Gastrocnemius medialis (tissue), 4 donors: ENCODE measurements at regions not wholly inside any gene's neighbourhood (a gene's known extent, or its start where the extent isn't known, plus 50 kb on each side); places are given as distances from the start of the nearest gene placed in this dataset.

Source experiments
- ATAC-seq, 2 donors: fragments of 150-250 bp; one replicate each; pipeline ENCODE4 v1.9.1; 2016
- DNase-seq, 2 donors: peaks; one replicate each; pipeline ENCODE4 v3.0.0-alpha.2; 2019
- H3K27ac ChIP-seq, 4 donors: fragments of 200-600 bp; sonication (generic); 1 replicate in 1 of 4; 2 replicates in 3 of 4; pipeline ENCODE4 v1.5.1; 2016 to 2018; ENCODE audit warnings: mild to moderate bottlenecking in 2 of 4, moderate library complexity in 1 of 4
- H3K27me3 ChIP-seq, 3 donors: fragments of 200-600 bp; sonication (generic) in 2 of 3; 1 replicate in 1 of 3; 2 replicates in 2 of 3; pipeline versions ENCODE4 v1.5.1 to v1.6.0; 2016 to 2019; ENCODE audit warnings: mild to moderate bottlenecking in 1 of 3, moderate library complexity in 1 of 3
- H3K36me3 ChIP-seq, 2 donors: fragments of 200-600 bp; sonication (generic) in 1 of 2; one replicate each; pipeline ENCODE4 v1.5.1; 2017 to 2018
- H3K4me1 ChIP-seq, 2 donors: fragments of 200-600 bp; sonication (generic) in 1 of 2; one replicate each; pipeline ENCODE4 v1.5.1; 2016 to 2017; ENCODE audit warnings: mild to moderate bottlenecking in 2 of 2
- H3K4me3 ChIP-seq, 4 donors: fragments of 200-600 bp; sonication (generic) in 3 of 4; 1 replicate in 1 of 4; 2 replicates in 3 of 4; pipeline ENCODE4 v1.5.1; 2016 to 2019; ENCODE audit warnings: mild to moderate bottlenecking in 2 of 4
- H3K9me3 ChIP-seq, 3 donors: fragments of 200-600 bp; sonication (generic) in 2 of 3; 1 replicate in 1 of 3; 2 replicates in 2 of 3; pipeline ENCODE4 v1.5.1; 2016 to 2019
- CTCF ChIP-seq, 5 experiments: fragments of 450-650 bp in 3 of 5; fragments of 200-600 bp in 2 of 5; sonication (generic) in 2 of 5; IDR thresholded peaks in 4 of 5; conservative IDR thresholded peaks in 1 of 5; 1 replicate in 4 of 5; 2 replicates in 1 of 5; pipeline ENCODE4 v1.5.1; 2016 to 2019; ENCODE audit warnings: antibody characterized with exemption in 5 of 5, mild to moderate bottlenecking in 3 of 5, moderate library complexity in 3 of 5
- POLR2A ChIP-seq, 2 donors: fragments of 450-650 bp; IDR thresholded peaks; one replicate each; pipeline ENCODE4 v1.6.1; 2017; ENCODE audit warnings: antibody characterized with exemption in 2 of 2, mild to moderate bottlenecking in 2 of 2, moderate library complexity in 2 of 2
- in situ Hi-C, 4 donors: fragments of 200-750 bp; cut with MboI; loops; one replicate each; pipeline versions ENCODE4 v1.15.0 to v1.8.0; 2017; ENCODE audit warnings: low sequenced_read_pairs in 4 of 4
- intact Hi-C: fragments of 100-400 bp; cut with DNase I; formaldehyde crosslinking; loops from one replicate; pipeline ENCODE4 v1.15.1; 2023; ENCODE audit warnings: low total_unique reads

GRCh38 chr3:55177749-55178148, 249.9 kb upstream of the LRTM1 start:
- Histone ChIP-seq H3K27ac (no peak overlapping the region), H3K27me3 (no peaks in the 10 kb centered on the region), H3K4me3 (no peak overlapping the region), H3K4me1 (peaks cover 0 to 5% of the 10 kb centered on the region in 2 donors), H3K9me3 (no peaks in the 10 kb centered on the region), H3K36me3 (no peaks in the 10 kb centered on the region)
- TF ChIP-seq CTCF (IDR thresholded peaks at IDR 0.05 in 4 of 5, conservative IDR thresholded peaks at IDR 0.05 in 1 of 5) = no peak
- TF ChIP-seq POLR2A (IDR thresholded peaks at IDR 0.05) = no peak
- in situ Hi-C loops (loop anchor here (5.0 to 25.0 kb wide), 5 partner anchors 223 to 333 kb away; no protein-coding TSS in a partner anchor), intact Hi-C loops (no loop called here)
- DNase-seq (no peak), ATAC-seq (no peak)

GRCh38 chr3:55175423-55175822, 247.6 kb upstream of the LRTM1 start:
- DNase-seq (no peak), ATAC-seq (no peak)
- intact Hi-C loops = no loop called here
- Histone ChIP-seq H3K27me3 (no peaks in the 10 kb centered on the region), H3K4me1 (peaks cover 0 to 5% of the 10 kb centered on the region in 2 donors), H3K4me3 (no peak overlapping the region), H3K27ac (no peak overlapping the region), H3K9me3 (no peaks in the 10 kb centered on the region), H3K36me3 (no peaks in the 10 kb centered on the region)
- TF ChIP-seq CTCF (IDR thresholded peaks at IDR 0.05 in 4 of 5, conservative IDR thresholded peaks at IDR 0.05 in 1 of 5) = no peak
- TF ChIP-seq POLR2A (IDR thresholded peaks at IDR 0.05) = no peak
- in situ Hi-C loops = loop anchor here (5.0 to 25.0 kb wide), 5 partner anchors 221 to 331 kb away; no protein-coding TSS in a partner anchor

GRCh38 chr3:55174747-55175146, 246.9 kb upstream of the LRTM1 start:
- Histone ChIP-seq H3K4me3 (no peak overlapping the region), H3K27ac (no peak overlapping the region), H3K9me3 (no peaks in the 10 kb centered on the region), H3K4me1 (peaks cover 0 to 5% of the 10 kb centered on the region in 2 donors), H3K27me3 (no peaks in the 10 kb centered on the region), H3K36me3 (no peaks in the 10 kb centered on the region)
- TF ChIP-seq CTCF (IDR thresholded peaks at IDR 0.05 in 4 of 5, conservative IDR thresholded peaks at IDR 0.05 in 1 of 5) = no peak
- TF ChIP-seq POLR2A (IDR thresholded peaks at IDR 0.05) = no peak
- no peak for DNase-seq
- ATAC-seq = peak in 1 of 2 donors; percentile 18
- intact Hi-C loops = no loop called here
- in situ Hi-C loops = loop anchor here (5.0 to 25.0 kb wide), 5 partner anchors 220 to 330 kb away; no protein-coding TSS in a partner anchor

- DNase-seq (no peak), ATAC-seq (no peak)
- Histone ChIP-seq H3K4me3 (no peak overlapping the region), H3K36me3 (no peaks in the 10 kb centered on the region), H3K27me3 (no peaks in the 10 kb centered on the region), H3K27ac (no peak overlapping the region), H3K4me1 (peaks cover 0 to 5% of the 10 kb centered on the region in 2 donors), H3K9me3 (no peaks in the 10 kb centered on the region)
- in situ Hi-C loops = loop anchor here in 3 of 4 donors (10.0 kb wide), 3 partner anchors 219 to 329 kb away; no protein-coding TSS in a partner anchor
- intact Hi-C loops = no loop called here
- TF ChIP-seq CTCF (IDR thresholded peaks at IDR 0.05 in 4 of 5, conservative IDR thresholded peaks at IDR 0.05 in 1 of 5) = no peak
- no peak for TF ChIP-seq POLR2A (IDR thresholded peaks at IDR 0.05)
Observed at GRCh38 chr3:55173504-55173903, 245.6 kb upstream of the LRTM1 start.

- Histone ChIP-seq H3K4me1 (peaks cover 0 to 5% of the 10 kb centered on the region in 2 donors), H3K36me3 (no peaks in the 10 kb centered on the region)
Observed at GRCh38 chr3:55172913-55173312, 245.1 kb upstream of the LRTM1 start.

More at GRCh38 chr3:55172913-55173312, 245.1 kb upstream of the LRTM1 start:
- H3K9me3 ChIP-seq = no peaks in the 10 kb centered on the region
- no peak overlapping the region for H3K4me3 ChIP-seq
- intact Hi-C loops (no loop called here), in situ Hi-C loops (loop anchor here in 3 of 4 donors (10.0 kb wide), 3 partner anchors 218 to 328 kb away; no protein-coding TSS in a partner anchor)
- DNase-seq = no peak
- ATAC-seq = no peak
- no peaks in the 10 kb centered on the region for H3K27me3 ChIP-seq
- no peak overlapping the region for H3K27ac ChIP-seq
- TF ChIP-seq CTCF (IDR thresholded peaks at IDR 0.05 in 4 of 5, conservative IDR thresholded peaks at IDR 0.05 in 1 of 5) = no peak
- no peak for TF ChIP-seq POLR2A (IDR thresholded peaks at IDR 0.05)
